ENCODE measurements at regions not wholly inside any gene's neighbourhood (a gene's known extent, or its start where the extent isn't known, plus 50 kb on each side); places are given as distances from the start of the nearest gene placed in this dataset.

- TF ChIP-seq E2F4 (CRISPR knock-in tag; IDR thresholded peaks at IDR 0.05; ENCODE audit: borderline replicate concordance, low read depth) (no peak), NR2C2 (CRISPR knock-in tag; IDR thresholded peaks at IDR 0.05) (no peak), ZNF671 (CRISPR knock-in tag; IDR thresholded peaks at IDR 0.05) (no peak), ESRRA (CRISPR knock-in tag; IDR thresholded peaks at IDR 0.05; ENCODE audit: borderline replicate concordance) (no peak), ATF1 (CRISPR knock-in tag; IDR thresholded peaks at IDR 0.05) (no peak), PRDM15 (CRISPR knock-in tag; IDR thresholded peaks at IDR 0.05) (no peak), CREB1 (CRISPR knock-in tag; IDR thresholded peaks at IDR 0.05) (no peak)
Observed at GRCh38 chr6:120994573-120994967, 339.7 kb downstream of the TBC1D32 start (continued).

GRCh38 chr6:120993929-120994572 is 340.2 kb downstream of the TBC1D32 start:
- ATAC-seq: no peak
- Mint-ChIP-seq H3K9me3 (no peaks in the 10 kb centered on the region), H3K27me3 (ENCODE audit: low read depth) (no peaks in the 10 kb centered on the region), H3K36me3 (no peaks in the 10 kb centered on the region), H3K4me1 (no peaks in the 10 kb centered on the region), H3K27ac (no peak overlapping the region), H3K4me3 (no peak overlapping the region)
- CTCF ChIA-PET: no interaction called here
- TF ChIP-seq KAT7 (CRISPR knock-in tag; IDR thresholded peaks at IDR 0.05; ENCODE audit: borderline replicate concordance) (no peak), ATF2 (CRISPR knock-in tag; IDR thresholded peaks at IDR 0.05; ENCODE audit: borderline replicate concordance, low read depth) (no peak), MAX (CRISPR knock-in tag; IDR thresholded peaks at IDR 0.05) (no peak), ELF4 (CRISPR knock-in tag; IDR thresholded peaks at IDR 0.05; ENCODE audit: low read depth) (no peak), FOXJ3 (CRISPR knock-in tag; IDR thresholded peaks at IDR 0.05; ENCODE audit: borderline replicate concordance) (no peak), FOXP1 (CRISPR knock-in tag; IDR thresholded peaks at IDR 0.05; ENCODE audit: borderline replicate concordance) (no peak), ATF3 (CRISPR knock-in tag; conservative IDR thresholded peaks at IDR 0.05) (no peak), GABPB1 (CRISPR knock-in tag; IDR thresholded peaks at IDR 0.05) (no peak), IRF1 (CRISPR knock-in tag; IDR thresholded peaks at IDR 0.05) (no peak), FOXK1 (CRISPR knock-in tag; IDR thresholded peaks at IDR 0.05) (no peak), ERG (CRISPR knock-in tag; IDR thresholded peaks at IDR 0.05) (no peak), ZNF423 (CRISPR knock-in tag; IDR thresholded peaks at IDR 0.05) (no peak), GRHL2 (CRISPR knock-in tag; IDR thresholded peaks at IDR 0.05; ENCODE audit: insufficient replicate concordance, severe bottlenecking) (no peak), ZNF121 (CRISPR knock-in tag; IDR thresholded peaks at IDR 0.05) (no peak), PREB (CRISPR knock-in tag; IDR thresholded peaks at IDR 0.05; ENCODE audit: borderline replicate concordance) (no peak)
- DNase-seq (ENCODE audit: low spot score): no peak
- POLR2A ChIA-PET: no interaction called here
